Endothelial cell of umbilical vein (primary cell): ENCODE measurements at regions not wholly inside any gene's neighbourhood (a gene's known extent, or its start where the extent isn't known, plus 50 kb on each side); places are given as distances from the start of the nearest gene placed in this dataset.

Experiments used
- BruUV-seq: library from RNA; stranded (reverse); fragments of 400-500 nt; replicated peaks from 2 replicates; lab custom pipeline; 2021; lab: Mats Ljungman, UMichigan
- CTCF ChIA-PET: fragments of 300-600, 350-600 bp; sonication (Branson Sonifier 250); formaldehyde crosslinking; loops from one replicate; lab custom pipeline; 2021; ENCODE audit warnings: antibody characterized with exemption, inconsistent platforms; lab: Charles Lee
- POLR2A ChIA-PET: fragments of 300-600, 350-600 bp; sonication (Branson Sonifier 250); formaldehyde crosslinking; loops from one replicate; lab custom pipeline; 2021; ENCODE audit warnings: antibody characterized with exemption, inconsistent platforms; lab: Charles Lee
- DNase-seq: peaks from one replicate; pipeline ENCODE4 v3.0.0-alpha.2; 2011; ENCODE audit warnings: low read depth, low spot score
- FAIRE-seq: peaks from 2 replicates; lab custom pipeline; 2011; peaks lifted over from hg19 to GRCh38; lab: Jason Lieb, UNC
- H2AFZ ChIP-seq: 2 replicates; pipeline ENCODE4 v1.6.0; 2012; ENCODE audit warnings: low read depth, low read length, control low read depth, inconsistent platforms
- H3K27ac ChIP-seq: 2 replicates; pipeline ENCODE4 v1.5.1; 2011; ENCODE audit warnings: low read depth, mild to moderate bottlenecking, control low read depth, low read length, moderate library complexity; ENCODE audit not compliant: insufficient read depth
- H3K27me3 ChIP-seq, 2 experiments: 2 replicates each; pipeline versions ENCODE4 v1.6.0 to v1.6.1; 2011; ENCODE audit warnings: low read length in 2 of 2, mixed read lengths in 1 of 2; ENCODE audit not compliant: control insufficient read depth in 2 of 2, insufficient read depth in 2 of 2
- H3K36me3 ChIP-seq, 2 experiments: 2 replicates in 1 of 2; 3 replicates in 1 of 2; pipeline ENCODE4 v1.5.1; 2011; ENCODE audit warnings: low read length in 2 of 2, mild to moderate bottlenecking in 1 of 2, moderate library complexity in 1 of 2; ENCODE audit not compliant: control insufficient read depth in 2 of 2, insufficient read depth in 2 of 2; ENCODE audit errors: extremely low read depth in 1 of 2
- H3K4me1 ChIP-seq: 3 replicates; pipeline ENCODE4 v1.5.1; 2011; ENCODE audit warnings: mild to moderate bottlenecking, low read length; ENCODE audit not compliant: control insufficient read depth, insufficient read depth; ENCODE audit errors: extremely low read depth
- H3K4me2 ChIP-seq: 2 replicates; pipeline ENCODE4 v1.6.1; 2011; ENCODE audit warnings: low read length, control low read depth, mixed read lengths; ENCODE audit not compliant: insufficient read depth
- H3K4me3 ChIP-seq, 3 experiments: fragments of 200-600 bp in 1 of 3; sonication (generic), shearing (Covaris generic) in 1 of 3; replicated peaks in 1 of 3; 2 replicates each; pipeline ENCODE4 v1.5.1; 2011 to 2016; ENCODE audit warnings: control low read depth in 3 of 3, low read length in 3 of 3, mild to moderate bottlenecking in 2 of 3, inconsistent platforms in 1 of 3, low read depth in 1 of 3, moderate library complexity in 1 of 3; ENCODE audit not compliant: insufficient read depth in 1 of 3
- H3K79me2 ChIP-seq: 2 replicates; pipeline ENCODE4 v1.6.0; 2012; ENCODE audit warnings: low read length, inconsistent platforms; ENCODE audit not compliant: control insufficient read depth, insufficient read depth
- H3K9ac ChIP-seq: replicated peaks from 2 replicates; pipeline ENCODE3; 2011; ENCODE audit warnings: low read length, control low read depth; ENCODE audit not compliant: insufficient read depth; ENCODE audit errors: extremely low read depth
- H3K9me1 ChIP-seq: replicated peaks from 3 replicates; pipeline ENCODE4 v1.6.0; 2011; ENCODE audit warnings: mild to moderate bottlenecking, low read length; ENCODE audit not compliant: control insufficient read depth, insufficient read depth; ENCODE audit errors: extremely low read depth
- H3K9me3 ChIP-seq: replicated peaks from 2 replicates; pipeline ENCODE4 v1.5.1; 2012; ENCODE audit warnings: low read length, inconsistent platforms; ENCODE audit not compliant: control insufficient read depth, insufficient read depth
- H4K20me1 ChIP-seq: replicated peaks from 2 replicates; pipeline ENCODE3; 2011; ENCODE audit warnings: mild to moderate bottlenecking, low read length; ENCODE audit not compliant: control insufficient read depth, insufficient read depth; ENCODE audit errors: extremely low read depth
- CTCF ChIP-seq, 2 donors: IDR thresholded peaks; 1 replicate in 1 of 2; 2 replicates in 1 of 2; pipeline ENCODE4 v1.5.1; 2011; ENCODE audit warnings: low read length in 2 of 2, mild to moderate bottlenecking in 2 of 2, moderate library complexity in 2 of 2, control low read depth in 1 of 2, inconsistent platforms in 1 of 2, low read depth in 1 of 2; ENCODE audit not compliant: insufficient read depth in 1 of 2; ENCODE audit errors: extremely low read depth in 1 of 2
- EZH2 ChIP-seq: IDR thresholded peaks from 2 replicates; pipeline ENCODE4 v1.6.1; 2012; ENCODE audit warnings: borderline replicate concordance, low read depth, mild to moderate bottlenecking, moderate library complexity, low read length, inconsistent platforms; ENCODE audit not compliant: severe bottlenecking
- FOS ChIP-seq: IDR thresholded peaks from 2 replicates; pipeline ENCODE4 v1.6.1; 2011; ENCODE audit warnings: mild to moderate bottlenecking, low read length, moderate library complexity, borderline replicate concordance; ENCODE audit not compliant: insufficient read depth
- GATA2 ChIP-seq: IDR thresholded peaks from 2 replicates; pipeline ENCODE4 v1.7.0; 2011; ENCODE audit warnings: low read depth, mild to moderate bottlenecking, moderate library complexity, mixed read lengths, low read length; ENCODE audit not compliant: insufficient read length, insufficient read depth
- JUN ChIP-seq: IDR thresholded peaks from 2 replicates; pipeline ENCODE4 v1.6.1; 2011; ENCODE audit warnings: borderline replicate concordance, low read depth; ENCODE audit not compliant: insufficient read length, insufficient read depth
- MYC ChIP-seq: IDR thresholded peaks from one replicate; pipeline ENCODE4 v1.6.1; 2011; ENCODE audit warnings: mild to moderate bottlenecking, low read depth, low read length
- POLR2A ChIP-seq: IDR thresholded peaks from 2 replicates; pipeline ENCODE4 v1.6.1; 2012; ENCODE audit warnings: low read depth, mild to moderate bottlenecking, control low read depth, low read length
- POLR2AphosphoS5 ChIP-seq: IDR thresholded peaks from 2 replicates; pipeline ENCODE4 v1.6.1; 2012; ENCODE audit warnings: low read depth, mild to moderate bottlenecking, control low read depth, low read length, moderate library complexity; ENCODE audit not compliant: insufficient read depth
- dilution Hi-C: fragments of 300-500 bp; cut with MboI; formaldehyde crosslinking; loops from one replicate; pipeline ENCODE4 v1.15.0; 2019; ENCODE audit warnings: low sequenced_read_pairs; ENCODE audit not compliant: extremely low pct_ligation_motif_present
- intact Hi-C: fragments of 100-400 bp; cut with micrococcal nuclease; formaldehyde crosslinking; loops from one replicate; pipeline ENCODE4 v1.10.0; 2022
- TF ChIP-seq, protein P1 (sequence below): IDR thresholded peaks from 2 replicates; pipeline ENCODE4 v1.6.1; 2011; ENCODE audit not compliant: insufficient read depth, insufficient read length

DNA sequence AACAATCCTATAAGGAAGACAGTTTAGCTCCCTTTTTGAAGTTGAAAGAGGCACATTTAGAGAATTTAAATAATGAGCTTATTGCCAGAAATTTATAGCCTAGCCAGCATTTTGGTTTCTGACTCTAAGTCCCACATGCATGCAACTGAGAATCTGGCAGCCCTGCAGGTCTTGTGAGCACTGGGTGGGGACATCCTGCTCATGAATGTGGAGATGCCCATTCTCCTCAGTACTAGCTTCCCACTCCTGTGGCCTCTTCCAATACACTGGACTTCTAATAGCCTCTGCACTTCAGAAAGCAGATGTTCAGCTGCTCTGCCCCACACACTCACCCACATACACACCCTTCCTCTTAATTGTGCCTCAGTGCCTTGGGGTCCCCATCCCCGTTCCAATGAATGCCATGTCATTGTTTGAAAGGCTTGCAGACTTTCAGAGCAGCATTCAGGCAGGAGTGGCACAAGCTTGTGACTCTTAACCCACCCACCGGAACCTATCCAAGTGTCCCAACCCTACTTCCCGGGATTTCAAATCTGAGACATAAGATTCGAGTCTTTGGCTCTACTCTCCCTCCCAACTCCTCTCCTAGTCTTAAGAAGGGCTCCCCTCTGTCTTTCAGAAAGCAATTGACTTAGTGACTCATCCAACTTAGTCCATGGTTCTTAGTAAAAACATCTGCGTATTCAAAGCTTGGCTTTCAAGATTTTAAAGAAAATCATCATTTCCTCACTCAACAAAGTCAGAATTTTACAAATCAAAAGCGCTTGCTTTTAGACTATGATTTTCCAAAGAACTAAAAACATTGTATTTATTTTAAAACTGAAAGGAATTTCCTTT, 80.0 kb upstream of the FREM2 start:
- H4K20me1 ChIP-seq, result no peaks in the 10 kb centered on the region
- H3K4me3 ChIP-seq, result no peak overlapping the region
- DNase-seq (no peak), FAIRE-seq (no peak)
- BruUV-seq, result no TSS peak
- no peaks in the 10 kb centered on the region for H3K9me3 ChIP-seq
- no peak overlapping the region for H3K27ac ChIP-seq
- H3K4me2 ChIP-seq, result no peak overlapping the region
- no peaks in the 10 kb centered on the region for H3K79me2 ChIP-seq
- intact Hi-C loops (no loop called here), dilution Hi-C loops (no loop called here)
- ChIA-PET POLR2A (no interaction called here), CTCF (no interaction called here)
- no peak overlapping the region for H2AFZ ChIP-seq
- no peaks in the 10 kb centered on the region for H3K4me1 ChIP-seq
- TF ChIP-seq CTCF (IDR thresholded peaks at IDR 0.05; ENCODE audit: extremely low read depth in 1 of 2, insufficient read depth in 1 of 2, low read depth in 1 of 2, low read length in 2 of 2), result no peak
- no peak for TF ChIP-seq MYC
- no peak for TF ChIP-seq GATA2
- TF ChIP-seq, protein P1, sequence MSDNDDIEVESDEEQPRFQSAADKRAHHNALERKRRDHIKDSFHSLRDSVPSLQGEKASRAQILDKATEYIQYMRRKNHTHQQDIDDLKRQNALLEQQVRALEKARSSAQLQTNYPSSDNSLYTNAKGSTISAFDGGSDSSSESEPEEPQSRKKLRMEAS, result no peak
- TF ChIP-seq JUN, result no peak
- no peak for TF ChIP-seq POLR2AphosphoS5
- TF ChIP-seq POLR2A, result no peak
- no peak for TF ChIP-seq FOS
- TF ChIP-seq EZH2, result no peak
- H3K9me1 ChIP-seq, result no peaks in the 10 kb centered on the region
- no peaks in the 10 kb centered on the region for H3K27me3 ChIP-seq
- H3K36me3 ChIP-seq, result no peaks in the 10 kb centered on the region
- no peak overlapping the region for H3K9ac ChIP-seq
